MM.1S (cell line): ENCODE measurements at regions not wholly inside any gene's neighbourhood (a gene's known extent, or its start where the extent isn't known, plus 50 kb on each side); places are given as distances from the start of the nearest gene placed in this dataset.

Source experiments
- EZH2 ChIP-seq: fragments of 300-600 bp; sonication (generic); optimal IDR thresholded peaks from 2 replicates; pipeline ENCODE3; 2017; ENCODE audit warnings: low read depth, mild to moderate bottlenecking, antibody characterized with exemption, low read length, mixed read lengths
- EZH2phosphoT487 ChIP-seq: fragments of 300-600 bp; sonication (generic); IDR thresholded peaks from 2 replicates; pipeline ENCODE4 v1.6.1; 2018; ENCODE audit warnings: antibody characterized with exemption, low read length
- TF ChIP-seq, protein P1 (sequence below): fragments of 300-600 bp; sonication (generic); IDR thresholded peaks from 2 replicates; pipeline ENCODE4 v1.5.1; 2016; ENCODE audit warnings: antibody characterized with exemption, low read length, mixed read lengths

DNA sequence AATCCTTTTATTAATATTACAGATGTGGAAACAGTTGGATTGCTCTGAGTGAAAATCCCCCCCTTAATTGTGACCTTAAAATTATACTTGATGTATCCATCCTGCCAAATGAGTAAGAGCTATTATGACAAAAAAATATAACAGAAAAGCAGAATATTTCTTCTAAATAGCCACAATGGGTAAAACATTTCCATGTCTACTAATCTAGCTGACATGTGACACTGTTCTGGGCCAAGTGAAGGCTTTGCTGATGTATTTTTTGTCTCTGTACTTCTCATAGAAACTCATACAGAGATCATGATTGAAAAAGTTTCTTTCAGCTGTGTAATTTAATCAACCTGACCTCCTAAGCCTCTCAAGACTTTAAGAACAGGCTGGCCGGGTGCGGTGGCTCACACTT lies 569.1 kb upstream of the ZFP42 start:
- TF ChIP-seq, protein P1, sequence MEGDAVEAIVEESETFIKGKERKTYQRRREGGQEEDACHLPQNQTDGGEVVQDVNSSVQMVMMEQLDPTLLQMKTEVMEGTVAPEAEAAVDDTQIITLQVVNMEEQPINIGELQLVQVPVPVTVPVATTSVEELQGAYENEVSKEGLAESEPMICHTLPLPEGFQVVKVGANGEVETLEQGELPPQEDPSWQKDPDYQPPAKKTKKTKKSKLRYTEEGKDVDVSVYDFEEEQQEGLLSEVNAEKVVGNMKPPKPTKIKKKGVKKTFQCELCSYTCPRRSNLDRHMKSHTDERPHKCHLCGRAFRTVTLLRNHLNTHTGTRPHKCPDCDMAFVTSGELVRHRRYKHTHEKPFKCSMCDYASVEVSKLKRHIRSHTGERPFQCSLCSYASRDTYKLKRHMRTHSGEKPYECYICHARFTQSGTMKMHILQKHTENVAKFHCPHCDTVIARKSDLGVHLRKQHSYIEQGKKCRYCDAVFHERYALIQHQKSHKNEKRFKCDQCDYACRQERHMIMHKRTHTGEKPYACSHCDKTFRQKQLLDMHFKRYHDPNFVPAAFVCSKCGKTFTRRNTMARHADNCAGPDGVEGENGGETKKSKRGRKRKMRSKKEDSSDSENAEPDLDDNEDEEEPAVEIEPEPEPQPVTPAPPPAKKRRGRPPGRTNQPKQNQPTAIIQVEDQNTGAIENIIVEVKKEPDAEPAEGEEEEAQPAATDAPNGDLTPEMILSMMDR, result no peak
- TF ChIP-seq EZH2, result no peak
- TF ChIP-seq EZH2phosphoT487, result no peak
